CD4-positive, alpha-beta T cell treated with Interleukin-1 beta for 1 hour (primary cell): ENCODE measurements at regions not wholly inside any gene's neighbourhood (a gene's known extent, or its start where the extent isn't known, plus 50 kb on each side); places are given as distances from the start of the nearest gene placed in this dataset.

Experiments
- DNase-seq, 2 donors: peaks; one replicate each; pipeline ENCODE4 v3.0.0-alpha.2; 2020 to 2022

DNA sequence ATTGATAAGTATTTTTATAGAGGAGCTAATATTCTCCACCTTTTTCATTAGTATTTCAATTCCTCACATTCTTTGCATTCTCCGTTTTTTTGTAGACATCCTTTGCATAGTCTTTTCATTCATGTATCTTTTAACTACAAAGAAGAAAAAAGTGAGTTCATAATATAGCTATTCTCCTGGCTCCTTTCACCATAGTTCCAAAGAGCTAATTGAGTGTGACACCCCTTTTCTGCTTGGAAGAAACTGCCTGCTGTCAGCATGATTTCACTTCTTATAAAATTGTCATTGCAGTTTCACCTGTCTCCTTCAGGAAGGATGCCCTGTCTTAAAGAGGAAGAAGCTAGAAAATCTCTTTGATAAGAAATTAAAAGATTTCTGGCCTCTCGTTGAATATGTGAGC is 991.1 kb downstream of the KCNT2 start:
- no peak for DNase-seq

DNA sequence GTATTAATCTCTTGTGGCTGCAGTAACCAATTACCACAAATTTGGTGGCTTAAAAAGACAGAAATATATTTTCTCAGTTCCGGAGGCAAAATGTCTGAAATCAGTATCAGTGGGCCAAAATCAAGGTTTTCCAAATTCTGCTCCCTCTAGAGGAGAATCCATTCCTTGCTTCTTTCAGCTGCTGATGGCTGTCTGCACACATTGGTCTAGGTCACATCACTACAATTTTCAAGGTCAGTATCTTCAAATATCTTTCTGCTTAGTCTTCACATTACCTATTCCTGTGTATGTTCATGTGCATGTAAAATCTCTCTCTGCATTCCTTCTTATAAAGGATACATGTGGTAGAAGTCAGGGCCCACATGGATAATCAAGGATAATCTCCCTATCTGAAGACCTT is 999.4 kb downstream of the KCNT2 start:
- DNase-seq = no peak

DNA sequence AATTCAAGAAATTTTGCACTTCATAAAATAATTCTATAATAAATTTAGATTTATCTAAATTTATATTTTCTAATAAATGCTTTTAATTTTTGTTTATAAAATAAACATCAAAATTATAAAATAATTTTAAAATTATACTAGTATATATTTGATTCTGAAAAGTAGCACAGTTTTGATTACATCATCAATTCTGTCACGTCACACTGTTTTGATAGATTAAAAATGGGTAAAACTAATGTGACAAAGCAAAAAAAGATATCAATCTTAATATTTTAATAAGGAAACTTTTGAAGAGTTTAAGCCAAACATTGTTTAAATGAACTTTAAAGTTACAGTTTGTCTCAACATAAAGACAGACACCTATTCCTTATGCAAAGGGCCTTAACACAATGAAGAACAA is 1001.8 kb downstream of the KCNT2 start:
- no peak for DNase-seq

DNA sequence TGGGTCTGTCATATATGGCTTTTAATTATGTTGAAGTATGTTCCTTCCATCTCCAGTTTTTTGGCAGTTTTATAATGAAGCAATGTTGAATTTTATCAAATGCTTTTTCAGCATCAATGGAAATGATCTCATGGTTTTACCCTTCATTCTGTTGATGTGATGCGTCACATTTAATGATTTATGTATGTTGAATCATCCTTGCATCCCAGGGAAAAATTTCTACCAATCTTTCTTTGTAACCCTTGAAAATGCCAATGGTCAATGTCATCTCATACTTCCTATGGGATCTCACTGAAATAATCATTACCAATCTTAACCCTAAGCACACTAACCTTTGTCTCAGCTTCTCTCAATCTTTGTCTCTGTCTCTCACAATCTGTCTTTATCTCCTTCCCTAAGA is 1004.0 kb downstream of the KCNT2 start:
- no peak for DNase-seq

DNA sequence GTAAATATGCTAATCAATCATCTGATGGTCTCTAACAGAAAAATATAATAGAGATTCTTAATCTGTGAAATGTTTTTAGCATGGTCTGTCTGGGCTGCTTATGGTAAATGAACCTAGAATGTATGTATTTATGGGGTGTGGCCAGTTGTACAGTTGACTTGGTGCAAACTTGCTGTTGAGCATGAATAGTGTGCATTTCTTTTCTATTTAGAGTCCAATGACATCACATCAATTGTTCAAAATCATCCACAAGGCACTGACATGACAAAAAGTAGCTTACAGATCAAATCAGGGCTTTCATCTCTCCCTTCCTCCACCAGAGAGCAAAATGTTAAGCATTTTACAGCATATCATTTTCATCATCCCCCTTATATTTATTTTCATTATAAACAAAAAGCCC is 1010.3 kb downstream of the KCNT2 start:
- no peak for DNase-seq

DNA sequence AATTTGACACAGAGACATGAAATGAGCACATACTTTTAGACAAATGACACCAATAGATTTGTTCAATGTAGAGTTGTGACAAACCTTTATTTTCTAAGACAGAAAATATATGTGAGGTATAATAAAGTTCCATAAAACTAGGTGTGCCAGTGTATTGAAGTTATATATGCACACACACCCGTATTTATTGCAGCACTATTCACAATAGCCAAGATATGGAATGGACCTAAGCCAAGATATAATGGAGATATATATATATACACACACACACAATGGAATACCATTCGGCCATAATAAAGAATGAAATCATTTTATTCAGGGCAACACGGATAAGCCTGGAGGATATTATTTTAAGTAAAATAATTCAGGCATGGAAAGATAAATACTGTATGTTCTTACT is 1013.5 kb downstream of the KCNT2 start:
- DNase-seq = no peak

DNA sequence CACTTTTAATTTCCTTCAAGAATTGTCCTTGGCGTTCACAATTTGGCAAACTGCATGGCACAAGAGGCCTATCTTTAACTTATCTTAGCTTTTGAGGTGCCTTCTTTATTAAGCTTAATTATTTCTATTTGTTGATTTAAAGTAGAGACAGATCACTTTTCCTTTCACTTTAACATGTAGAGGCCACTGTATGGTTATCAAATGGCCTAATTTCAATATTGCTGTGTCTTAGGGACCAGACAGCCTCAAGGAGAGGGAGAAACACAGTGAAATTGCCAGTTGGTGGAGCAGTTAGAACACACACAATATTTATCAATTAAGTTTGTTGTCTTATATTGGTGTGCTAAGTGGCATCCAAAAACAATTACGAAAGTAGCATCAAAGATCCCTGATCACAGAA is 1013.9 kb downstream of the KCNT2 start:
- DNase-seq = no peak

DNA sequence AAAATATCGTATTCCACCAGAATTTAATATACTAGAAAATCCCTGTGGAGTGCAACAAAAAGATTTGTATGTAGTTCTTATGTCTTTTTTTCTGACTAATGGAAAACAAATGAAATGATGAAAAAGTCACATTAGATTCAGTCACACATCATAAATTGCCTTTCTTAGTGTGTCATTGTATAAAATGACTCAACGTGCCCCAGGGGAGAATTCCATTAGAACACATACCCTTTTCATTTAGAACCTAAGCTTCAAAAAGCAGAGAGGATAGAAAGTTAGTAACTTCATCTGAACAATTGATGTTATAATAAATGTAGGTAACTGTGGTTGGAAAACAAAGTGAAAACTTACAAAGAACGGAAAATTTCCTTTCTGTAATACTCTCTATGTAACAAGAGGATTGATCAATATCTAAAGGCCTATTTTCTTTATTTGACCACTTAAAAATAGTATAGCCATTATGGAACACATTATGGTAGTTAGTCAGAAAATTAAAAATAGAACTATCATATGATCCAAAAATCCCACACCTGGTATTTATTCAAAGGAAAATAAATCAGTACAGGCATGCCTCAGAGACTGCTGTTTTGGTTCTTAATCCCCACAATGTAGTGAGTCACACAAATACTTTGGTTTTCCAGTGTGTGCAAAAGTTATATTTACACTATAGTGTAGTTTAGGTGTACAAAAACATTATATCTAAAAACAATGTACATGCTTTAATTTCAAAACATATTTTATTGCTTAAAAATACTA is 1016.1 kb downstream of the KCNT2 start:
- DNase-seq = no peak

DNA sequence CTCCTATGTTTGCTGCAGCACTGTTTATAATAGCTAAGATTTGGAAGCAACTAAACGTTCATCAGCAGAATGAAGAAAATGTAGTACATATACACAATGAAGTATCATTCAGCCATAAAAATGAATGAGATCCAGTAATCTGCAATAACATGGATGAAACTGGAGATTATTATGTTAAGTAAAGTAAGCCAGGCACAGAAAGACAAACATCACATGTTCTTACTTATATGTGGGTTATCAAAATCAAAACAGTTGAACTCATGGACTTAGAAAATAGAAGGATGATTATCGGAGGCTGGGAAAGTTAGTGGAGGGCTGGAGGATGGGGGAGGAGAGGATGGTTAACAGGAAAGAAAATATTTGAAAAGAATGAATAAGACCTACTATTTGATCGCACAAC is 1017.6 kb downstream of the KCNT2 start:
- no peak for DNase-seq

DNA sequence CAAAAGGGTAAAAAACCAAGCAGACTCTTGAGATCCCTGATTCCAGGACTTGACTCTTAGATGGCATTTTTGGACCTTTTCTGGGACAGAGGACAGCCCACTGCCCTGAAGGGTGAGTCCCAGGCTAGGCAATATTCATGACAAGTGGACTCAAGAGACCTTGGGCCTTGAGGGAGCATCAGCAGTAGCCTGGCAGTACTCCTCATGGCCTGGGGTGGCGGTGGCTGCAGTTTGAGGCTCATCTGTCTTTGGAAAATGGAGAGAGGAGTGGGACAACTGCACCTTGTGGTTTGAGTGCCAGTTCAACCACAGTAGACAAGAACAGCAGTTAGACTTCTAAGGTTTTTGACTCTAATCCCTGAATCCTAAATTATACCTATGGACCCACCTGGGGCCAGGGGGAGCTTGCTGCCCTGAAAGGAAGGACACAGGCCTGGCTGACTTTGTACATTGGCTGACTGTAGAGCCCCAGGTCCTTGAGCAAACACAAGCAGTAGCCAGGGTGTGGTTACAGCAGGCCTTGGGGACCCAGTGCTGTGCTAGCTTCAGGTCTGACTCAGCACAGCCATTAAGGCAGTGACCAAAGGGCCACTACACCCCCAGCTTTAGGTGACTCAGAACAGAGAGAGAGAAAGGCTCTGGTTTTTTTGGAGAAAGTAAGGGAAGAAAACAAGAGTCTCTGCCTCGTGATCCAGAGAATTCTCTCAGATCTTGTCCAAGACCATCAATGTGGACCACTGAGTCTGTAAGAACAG is 1023.2 kb downstream of the KCNT2 start:
- no peak for DNase-seq

DNA sequence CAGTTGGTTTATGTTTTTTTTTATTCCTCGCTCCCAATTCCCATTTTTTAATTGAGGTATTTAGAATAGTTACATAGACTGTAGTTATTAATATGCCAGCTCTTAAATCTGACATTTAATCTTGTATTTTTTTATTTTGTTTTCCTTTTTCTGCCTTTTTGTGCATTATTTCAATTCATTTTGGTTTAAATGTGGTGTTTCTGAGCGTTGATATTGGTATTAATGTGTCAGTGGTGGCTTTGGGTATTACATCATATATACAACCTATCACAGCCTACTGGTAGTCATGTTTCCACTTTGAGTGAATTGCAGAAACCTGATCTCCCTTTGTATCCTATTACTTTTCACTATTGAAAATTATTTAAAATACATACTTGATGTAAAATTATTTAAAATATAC is 1027.3 kb downstream of the KCNT2 start:
- DNase-seq = no peak

DNA sequence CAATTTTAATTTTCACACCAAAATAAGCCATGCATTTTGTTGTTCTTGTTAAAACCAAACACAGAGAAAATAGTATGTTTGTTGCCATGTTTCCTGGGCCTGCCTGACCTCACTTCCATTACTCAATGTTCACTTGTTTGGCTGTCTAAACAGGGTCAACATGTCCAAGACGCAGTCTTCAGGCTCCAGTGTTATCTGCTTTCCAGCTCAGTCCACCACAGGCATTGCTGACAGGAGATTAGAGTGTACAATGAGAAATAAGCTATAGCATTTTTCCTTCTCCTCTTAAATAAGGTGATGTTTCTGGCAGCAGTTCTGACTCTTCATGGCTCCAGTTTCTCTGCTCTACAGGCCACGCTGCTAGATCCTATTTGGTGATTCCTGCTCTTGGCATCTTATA is 1030.5 kb downstream of the KCNT2 start:
- DNase-seq = no peak

DNA sequence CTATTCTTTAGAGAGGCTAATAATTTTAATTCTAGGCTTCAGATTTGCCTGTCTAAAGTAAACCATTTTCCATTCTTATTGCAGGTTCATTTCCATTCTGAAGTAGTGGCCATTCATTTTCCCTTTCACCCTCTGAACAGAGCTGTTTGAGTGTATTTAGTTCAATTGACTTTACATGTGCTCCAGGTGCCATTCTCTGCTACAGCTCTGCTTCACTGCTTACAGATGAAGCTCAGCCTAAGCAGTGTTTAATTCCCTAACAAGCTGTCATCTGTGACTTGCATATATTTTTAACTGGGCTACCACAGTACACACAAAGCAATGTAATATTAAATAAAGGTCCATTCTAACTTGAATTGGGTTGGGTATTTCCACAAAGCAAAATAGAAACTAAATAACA is 1031.6 kb downstream of the KCNT2 start:
- DNase-seq = no peak

DNA sequence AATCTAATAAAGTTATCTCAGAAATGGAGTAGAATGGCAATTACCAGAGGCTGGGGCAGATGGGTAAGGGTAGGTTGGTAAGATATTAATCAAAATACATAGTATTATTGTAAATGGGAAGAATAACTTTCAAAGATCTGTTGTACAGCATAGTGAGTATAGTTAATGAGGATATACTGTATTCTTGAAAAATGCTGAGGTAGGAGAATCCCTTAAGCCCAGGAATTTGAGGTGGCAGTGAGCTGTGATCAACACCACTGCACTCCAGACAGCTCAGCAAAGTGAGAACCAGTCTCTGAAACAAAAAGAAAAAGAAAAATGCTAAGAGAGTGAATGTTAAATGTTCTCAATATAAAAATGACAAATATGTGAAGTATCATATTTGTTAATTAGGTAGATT is 1033.7 kb downstream of the KCNT2 start:
- no peak for DNase-seq

DNA sequence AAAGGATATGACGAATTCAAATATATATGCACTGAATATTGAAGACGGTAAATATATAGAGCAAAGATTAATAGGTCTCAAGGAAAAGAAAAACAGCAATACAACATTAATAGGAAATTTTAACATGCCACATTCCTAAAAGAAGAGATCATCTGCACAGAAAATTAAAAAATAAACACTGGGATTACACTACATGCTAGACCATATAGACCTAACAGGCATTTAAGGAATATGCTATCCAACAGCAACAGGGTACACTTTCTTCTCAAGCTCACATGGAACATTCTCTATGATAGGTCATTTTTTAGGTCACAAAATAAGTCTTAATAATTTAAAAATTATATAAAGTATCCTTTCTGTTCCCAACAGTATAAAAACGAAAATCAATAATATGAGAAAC is 1038.3 kb downstream of the KCNT2 start:
- DNase-seq = no peak

DNA sequence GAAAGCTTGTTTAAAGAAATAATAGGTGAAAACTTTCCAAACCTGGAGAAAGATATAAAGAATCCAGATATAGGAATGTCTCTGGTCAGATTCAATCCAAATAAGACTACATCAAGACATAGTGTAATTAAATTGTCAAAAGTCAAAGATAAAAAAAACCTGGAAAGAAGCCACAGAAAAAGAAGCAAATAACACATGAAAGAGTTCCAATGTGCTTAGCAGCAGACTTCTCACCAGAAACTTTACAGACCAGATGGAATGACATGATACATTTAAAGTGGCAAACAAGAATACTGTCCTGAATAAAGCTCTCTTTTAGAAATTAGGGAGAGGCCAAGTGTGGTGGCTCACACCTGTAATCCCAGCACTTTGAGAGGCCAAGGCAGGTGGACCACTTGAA is 1039.9 kb downstream of the KCNT2 start:
- DNase-seq = no peak

DNA sequence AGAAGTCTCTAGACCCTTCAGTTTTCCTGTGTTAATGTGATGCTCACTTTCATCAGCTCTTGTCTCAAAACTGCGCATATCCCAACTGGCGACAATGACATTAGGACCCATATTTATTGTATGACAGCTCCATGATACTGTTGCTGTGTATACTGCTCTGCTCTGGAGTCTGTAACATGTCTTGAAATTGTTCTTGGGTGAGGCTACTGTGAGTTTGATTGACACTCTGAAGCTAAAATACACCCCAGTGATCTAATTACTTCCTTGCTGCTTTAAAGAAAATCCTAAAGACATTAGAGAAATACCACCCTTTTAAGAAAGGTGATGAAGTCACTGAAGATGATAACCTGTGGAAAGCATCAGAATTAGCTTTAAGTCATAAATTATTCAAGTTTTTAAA is 1046.2 kb downstream of the KCNT2 start:
- DNase-seq = no peak

DNA sequence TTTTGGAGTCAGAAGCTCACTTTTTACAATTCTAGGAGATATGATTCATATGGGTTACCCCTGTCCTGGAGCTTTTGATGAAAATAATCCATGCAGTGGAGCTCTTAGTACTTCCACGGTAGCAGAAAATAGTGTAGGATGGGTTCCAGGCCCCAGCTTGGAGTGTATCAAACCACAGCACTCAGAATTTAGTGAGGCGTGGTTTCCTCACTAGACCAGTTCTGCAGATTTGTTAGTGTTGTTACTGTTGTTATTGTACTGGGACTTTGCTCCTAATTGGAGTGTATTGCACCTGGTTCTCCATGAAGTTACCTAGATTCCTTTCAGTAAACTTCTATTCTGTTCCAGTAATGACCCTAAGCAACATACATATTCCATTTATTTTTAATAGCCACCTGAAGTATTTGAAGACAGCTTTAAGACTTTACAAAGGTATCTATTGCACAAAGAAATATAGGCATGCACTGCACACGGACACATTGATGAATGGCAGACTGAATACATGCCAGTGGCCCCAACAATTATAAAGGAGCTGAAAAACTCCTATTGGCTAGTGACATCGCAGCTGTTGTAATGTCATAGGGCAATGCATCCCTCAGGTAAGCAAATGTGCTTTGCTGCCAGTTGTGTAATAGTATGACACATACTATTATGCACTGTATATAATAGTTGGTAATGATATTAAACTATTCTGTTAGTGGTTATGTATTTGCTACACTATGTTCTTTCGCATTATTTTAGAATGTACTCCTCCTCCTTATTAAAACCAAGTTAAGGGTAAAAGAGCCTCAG is 1058.0 kb downstream of the KCNT2 start:
- DNase-seq = no peak

DNA sequence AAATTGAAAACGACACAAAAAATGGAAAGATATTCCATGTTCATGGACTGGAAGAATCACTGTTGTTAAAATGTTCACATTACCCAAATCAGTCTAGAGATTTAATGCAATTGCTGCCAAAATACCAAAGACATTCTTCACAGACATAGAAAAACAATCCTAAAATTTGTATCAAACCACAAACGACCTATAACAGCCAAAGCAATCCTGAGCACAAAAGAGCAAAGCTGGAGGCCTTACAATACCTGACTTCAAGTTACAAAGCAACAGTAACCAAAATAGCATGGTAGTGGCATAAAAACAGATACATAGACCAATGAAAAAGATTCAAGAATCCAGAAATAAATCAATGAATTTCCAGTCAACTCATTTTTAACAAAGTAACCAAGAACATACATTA is 1077.3 kb downstream of the KCNT2 start:
- no peak for DNase-seq

DNA sequence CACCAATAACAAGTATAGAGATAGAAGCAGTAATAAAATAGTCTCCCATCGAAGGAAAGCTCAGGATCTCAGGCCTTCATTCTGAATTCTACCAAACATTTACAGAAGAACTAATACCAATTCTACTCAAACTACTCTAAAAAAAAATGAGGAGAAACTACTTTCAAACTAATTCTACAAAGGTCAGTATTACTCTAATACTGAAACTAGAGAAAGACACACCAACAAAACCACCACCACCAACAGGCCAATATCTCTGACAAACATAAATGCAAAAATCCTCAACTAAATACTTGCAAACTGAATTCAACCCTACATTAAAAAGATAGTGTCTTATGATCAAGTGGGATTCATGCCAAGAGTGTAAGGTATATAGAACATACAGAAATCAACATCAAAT is 1078.4 kb downstream of the KCNT2 start:
- DNase-seq = no peak

DNA sequence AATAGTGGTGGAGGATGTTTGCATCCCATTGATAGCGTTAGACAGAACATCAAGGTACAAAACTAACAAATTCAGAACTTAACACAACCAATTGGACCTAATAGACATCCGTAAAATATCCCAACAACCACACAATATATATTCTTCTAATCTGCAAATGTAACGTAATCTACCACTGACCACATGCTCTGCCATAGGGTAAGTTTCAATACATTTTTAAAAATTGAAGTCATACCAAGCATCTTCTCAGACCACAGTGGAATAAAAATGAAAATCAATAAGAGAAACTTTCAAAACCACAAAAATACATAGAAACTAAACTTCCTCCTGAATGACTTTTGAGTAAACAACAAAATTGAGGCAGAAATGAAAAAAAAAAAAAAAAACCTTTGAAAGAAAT is 1087.5 kb downstream of the KCNT2 start:
- DNase-seq = no peak

DNA sequence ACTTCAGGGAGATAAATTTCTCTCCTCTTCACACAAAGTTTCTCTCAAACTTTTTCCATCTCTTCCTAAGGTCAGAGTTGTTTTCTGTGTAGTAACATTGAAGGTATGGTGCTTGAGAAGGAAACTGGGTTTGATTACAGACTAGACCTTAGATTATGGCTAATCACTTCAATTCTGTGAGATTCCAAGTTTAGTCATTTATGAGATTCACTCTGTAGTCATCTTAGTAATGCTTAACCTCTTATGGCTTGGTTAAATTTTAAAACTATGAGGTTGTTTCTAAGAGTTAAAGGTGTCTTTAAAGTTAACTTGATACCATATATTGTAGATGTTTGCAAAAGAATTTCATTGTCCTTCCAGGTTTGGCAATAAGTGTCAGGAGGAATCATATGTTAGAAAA is 1092.2 kb downstream of the KCNT2 start:
- DNase-seq = no peak

DNA sequence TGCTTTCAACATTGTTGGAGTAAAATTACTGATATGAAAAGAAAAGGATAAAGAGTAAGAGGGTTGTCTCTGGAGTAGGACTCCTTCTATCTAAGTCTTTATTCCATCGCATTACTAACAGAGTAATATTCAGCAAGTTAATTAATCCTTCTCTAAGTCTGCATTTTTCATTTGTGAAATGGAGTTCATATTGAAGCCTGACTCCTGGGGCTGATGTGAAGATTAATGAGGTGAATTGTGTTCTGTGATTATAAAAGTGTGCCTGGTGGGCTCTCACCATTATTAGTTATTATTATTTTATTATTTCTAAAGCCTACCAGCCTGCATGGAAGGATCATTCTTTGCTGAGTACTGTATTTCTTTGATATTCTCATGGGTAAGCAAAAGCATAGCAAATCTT is 1096.7 kb downstream of the KCNT2 start:
- no peak for DNase-seq

DNA sequence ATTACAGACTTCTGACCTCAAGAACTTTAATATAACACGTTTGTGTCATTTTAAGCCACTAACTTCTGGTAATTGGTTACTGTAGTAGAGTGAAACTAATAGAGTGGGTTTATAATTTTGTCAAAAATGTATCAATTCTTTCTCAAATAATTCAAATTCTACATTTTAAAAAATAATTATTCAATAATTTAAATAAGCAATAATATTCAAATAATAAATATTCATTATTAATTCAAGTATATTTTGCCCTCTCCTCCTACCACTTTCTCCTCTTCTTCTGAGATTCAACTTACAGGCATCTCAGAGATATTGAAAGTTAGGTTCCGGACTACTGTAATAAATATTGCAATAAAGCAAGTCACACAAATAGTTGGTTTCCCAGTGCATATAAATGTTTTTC is 1107.1 kb downstream of the KCNT2 start:
- no peak for DNase-seq
